ENCODE measurements at regions not wholly inside any gene's neighbourhood (a gene's known extent, or its start where the extent isn't known, plus 50 kb on each side); places are given as distances from the start of the nearest gene placed in this dataset.
A peak's percentile ranks its signal among the peaks of the same experiment; 100 is the strongest.

- DNase-seq, result no peak
Observed at GRCh38 chr6:132973514-132973993, 159.2 kb downstream of the RPS12 start.

- DNase-seq, result no peak
Observed at GRCh38 chr6:132974122-132974521, 159.8 kb downstream of the RPS12 start.

GRCh38 chr6:132977413-132977812 lies 163.0 kb downstream of the RPS12 start:
- DNase-seq, result no peak

- DNase-seq, result no peak
Observed at GRCh38 chr6:132978685-132979084, 164.3 kb downstream of the RPS12 start.

GRCh38 chr6:132993738-132994137 lies 179.4 kb downstream of the RPS12 start:
- no peak for DNase-seq

- peak in 1 of 56 donors; percentile 3 for DNase-seq
Observed at GRCh38 chr6:132995009-132995408, 180.6 kb downstream of the RPS12 start.

GRCh38 chr6:132995432-132995831 lies 181.1 kb downstream of the RPS12 start:
- DNase-seq, result peak in 29 of 56 donors; percentile 0 to 59 (median 6)

- no peak for DNase-seq
Observed at GRCh38 chr6:132998418-132998817, 184.0 kb downstream of the RPS12 start.

GRCh38 chr6:133001040-133001565 lies 186.7 kb downstream of the RPS12 start:
- DNase-seq, result no peak

- DNase-seq, result no peak
Observed at GRCh38 chr6:133004304-133004884, 190.0 kb downstream of the RPS12 start.

GRCh38 chr6:133012774-133013173 lies 198.4 kb downstream of the RPS12 start:
- no peak for DNase-seq

- no peak for DNase-seq
Observed at GRCh38 chr6:133016631-133017030, 202.3 kb downstream of the RPS12 start.

- DNase-seq, result no peak
Observed at GRCh38 chr6:133017581-133017980, 203.2 kb downstream of the RPS12 start.

- no peak for DNase-seq
Observed at GRCh38 chr6:133026705-133027104, 212.3 kb downstream of the RPS12 start.

- no peak for DNase-seq
Observed at GRCh38 chr6:133033263-133033662, 207.9 kb upstream of the EYA4 start.

- DNase-seq, result no peak
Observed at GRCh38 chr6:133034509-133035206, 206.5 kb upstream of the EYA4 start.

GRCh38 chr6:133040094-133040802 lies 200.9 kb upstream of the EYA4 start:
- peak in 4 of 56 donors; percentile 1 to 6 (median 4) for DNase-seq

- DNase-seq, result no peak
Observed at GRCh38 chr6:133040803-133041419, 200.2 kb upstream of the EYA4 start.

GRCh38 chr6:133042550-133043120 lies 198.5 kb upstream of the EYA4 start:
- no peak for DNase-seq

GRCh38 chr6:133046576-133046975 lies 194.6 kb upstream of the EYA4 start:
- no peak for DNase-seq

GRCh38 chr6:133047065-133047665 lies 194.0 kb upstream of the EYA4 start:
- no peak for DNase-seq

Measured in amygdala (tissue), 56 donors.